HG03521 (cell line): ENCODE measurements at regions not wholly inside any gene's neighbourhood (a gene's known extent, or its start where the extent isn't known, plus 50 kb on each side); places are given as distances from the start of the nearest gene placed in this dataset.
A peak's percentile ranks its signal among the peaks of the same experiment; 100 is the strongest.
"Not testable (repeated sequence)": the region's sequence is repeated elsewhere in the genome, so short reads cannot be mapped to it uniquely, and the experiment has no call there.

Experiments
- ATAC-seq: cut with Tn5 transposase; IDR thresholded peaks from one replicate; pipeline ENCODE4 v1.9.1; 2021; ENCODE audit warnings: mild to moderate bottlenecking, moderate library complexity; ENCODE audit not compliant: unreplicated experiment

DNA sequence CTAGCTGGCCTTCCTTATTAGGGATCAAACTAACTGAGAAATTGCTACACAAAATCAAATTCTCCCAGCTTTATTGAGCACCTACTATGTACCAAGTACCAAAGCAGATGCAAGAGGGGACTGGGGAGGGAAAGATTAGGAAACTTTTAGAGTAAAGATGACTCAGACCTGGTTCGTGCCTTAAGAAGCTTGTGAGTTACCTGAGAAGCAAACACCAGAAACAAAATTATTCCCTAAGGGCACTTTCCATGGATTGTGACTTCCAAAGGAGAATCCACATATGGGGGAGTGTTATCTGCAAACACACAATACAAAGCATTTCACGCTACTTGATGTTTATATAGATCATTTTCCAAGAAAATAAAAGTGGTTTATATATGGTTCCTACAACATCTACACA, 326.9 kb upstream of the HNRNPA3 start:
- no peak for ATAC-seq

GRCh38 chr2:176891105-176891504, 321.5 kb upstream of the HNRNPA3 start:
- no peak for ATAC-seq

- ATAC-seq = no peak
Observed at GRCh38 chr2:176891857-176892256, 320.7 kb upstream of the HNRNPA3 start.

DNA sequence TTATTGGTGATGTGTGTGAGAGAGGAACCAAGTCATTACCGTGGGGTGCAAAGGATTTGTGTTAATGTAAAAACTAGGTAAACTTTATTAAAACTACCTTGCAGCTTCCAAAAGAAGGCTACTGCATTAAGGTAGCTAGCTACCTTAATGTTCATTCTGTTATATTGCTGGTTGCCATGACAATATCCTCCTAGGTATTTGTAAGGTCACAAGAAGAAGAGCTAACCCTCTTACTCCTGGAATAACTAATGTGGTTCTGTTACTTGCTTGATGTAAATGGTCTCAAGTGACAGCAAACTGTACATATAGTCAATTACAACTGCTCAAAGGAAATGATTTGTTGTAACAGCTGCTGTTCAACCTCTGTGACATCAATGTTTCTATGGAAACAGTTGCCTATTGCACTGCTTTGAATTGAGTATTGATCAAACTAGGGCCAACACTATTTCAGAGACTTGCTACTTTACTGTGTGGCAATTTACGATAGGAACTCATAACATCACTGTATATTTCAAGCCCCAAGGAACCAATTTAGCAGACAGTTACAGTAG, 319.8 kb upstream of the HNRNPA3 start:
- ATAC-seq = no peak

- no peak for ATAC-seq
Observed at GRCh38 chr2:176895158-176895557, 317.4 kb upstream of the HNRNPA3 start.

GRCh38 chr2:176902454-176902853, 310.1 kb upstream of the HNRNPA3 start:
- ATAC-seq = no peak

DNA sequence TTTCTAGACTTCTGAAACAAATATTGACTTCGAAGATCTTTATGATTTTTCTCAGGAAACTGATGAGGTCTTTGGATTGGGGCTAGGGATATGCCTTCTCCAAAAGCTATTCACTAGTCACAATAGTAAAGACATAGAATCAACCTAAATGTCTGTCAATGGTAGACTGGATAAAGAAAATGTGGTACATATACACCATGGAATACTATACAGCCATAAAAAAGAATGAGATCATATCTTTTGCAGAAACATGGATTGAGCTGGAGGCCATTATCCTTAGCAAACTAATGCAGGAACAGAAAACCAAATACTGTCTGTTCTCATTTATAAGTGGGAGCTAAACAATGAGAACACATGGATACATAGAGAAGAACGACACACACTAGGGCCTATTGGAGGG, 308.5 kb upstream of the HNRNPA3 start:
- ATAC-seq = not testable (repeated sequence)

- no peak for ATAC-seq
Observed at GRCh38 chr2:176907341-176907740, 305.3 kb upstream of the HNRNPA3 start.

GRCh38 chr2:176910828-176911227, 301.8 kb upstream of the HNRNPA3 start:
- no peak for ATAC-seq

DNA sequence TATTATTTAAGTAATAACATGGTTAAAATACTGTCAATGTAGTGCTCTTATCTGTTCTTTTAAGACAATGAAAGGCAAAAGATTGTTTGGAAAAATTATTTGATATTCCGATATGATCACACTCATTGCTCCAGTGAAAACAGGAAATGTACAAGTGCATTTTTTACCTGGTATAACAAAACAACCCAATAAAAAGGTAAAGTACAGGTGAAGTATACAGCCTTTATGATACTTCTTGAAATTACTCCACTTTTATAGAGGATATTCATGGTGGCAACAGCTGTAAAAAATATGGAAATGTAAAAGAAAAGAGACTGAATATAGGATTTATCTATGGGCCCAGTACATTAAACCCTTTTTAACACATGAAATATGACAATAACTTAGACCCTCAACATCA, 298.6 kb upstream of the HNRNPA3 start:
- ATAC-seq = no peak

GRCh38 chr2:176914371-176914770, 298.2 kb upstream of the HNRNPA3 start:
- ATAC-seq = no peak

GRCh38 chr2:176922545-176922944, 290.0 kb upstream of the HNRNPA3 start:
- ATAC-seq = not testable (repeated sequence)

- no peak for ATAC-seq
Observed at GRCh38 chr2:176923205-176923604, 289.4 kb upstream of the HNRNPA3 start.

DNA sequence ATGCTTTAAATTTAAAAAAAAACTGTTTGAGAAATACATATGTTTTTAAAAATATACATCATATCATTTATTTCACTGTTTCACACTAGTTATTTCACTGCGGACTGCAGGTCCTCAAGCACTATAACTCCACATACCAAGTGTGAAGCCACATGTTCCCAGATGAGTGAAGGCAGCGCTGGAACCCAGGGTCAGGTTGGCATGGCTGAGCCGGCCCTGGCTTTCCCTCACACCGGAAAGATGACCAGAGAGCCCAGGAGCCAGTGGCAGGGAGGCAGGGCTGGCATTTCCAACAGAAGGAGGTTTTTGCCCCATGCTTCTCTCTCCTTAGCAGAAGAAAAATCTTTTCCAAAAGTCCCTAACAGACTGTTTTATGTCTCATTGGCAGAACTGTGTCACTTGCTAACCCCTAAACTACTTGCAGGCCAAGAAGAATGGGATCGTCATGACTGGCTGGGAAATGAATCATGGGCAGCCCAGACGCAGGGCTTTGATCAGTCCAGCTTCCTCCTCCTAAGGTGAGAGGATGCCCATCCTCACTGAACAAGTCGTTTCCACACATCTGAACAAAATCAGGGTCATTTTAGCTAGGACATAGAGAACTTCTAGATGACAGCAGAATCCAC, 287.6 kb upstream of the HNRNPA3 start:
- ATAC-seq = no peak

GRCh38 chr2:176926453-176926852, 286.1 kb upstream of the HNRNPA3 start:
- no peak for ATAC-seq

- not testable (repeated sequence) for ATAC-seq
Observed at GRCh38 chr2:176929387-176929786, 283.2 kb upstream of the HNRNPA3 start.

GRCh38 chr2:176931588-176932563, 280.7 kb upstream of the HNRNPA3 start:
- ATAC-seq = peak; percentile 98

- no peak for ATAC-seq
Observed at GRCh38 chr2:176934131-176934530, 278.5 kb upstream of the HNRNPA3 start.

DNA sequence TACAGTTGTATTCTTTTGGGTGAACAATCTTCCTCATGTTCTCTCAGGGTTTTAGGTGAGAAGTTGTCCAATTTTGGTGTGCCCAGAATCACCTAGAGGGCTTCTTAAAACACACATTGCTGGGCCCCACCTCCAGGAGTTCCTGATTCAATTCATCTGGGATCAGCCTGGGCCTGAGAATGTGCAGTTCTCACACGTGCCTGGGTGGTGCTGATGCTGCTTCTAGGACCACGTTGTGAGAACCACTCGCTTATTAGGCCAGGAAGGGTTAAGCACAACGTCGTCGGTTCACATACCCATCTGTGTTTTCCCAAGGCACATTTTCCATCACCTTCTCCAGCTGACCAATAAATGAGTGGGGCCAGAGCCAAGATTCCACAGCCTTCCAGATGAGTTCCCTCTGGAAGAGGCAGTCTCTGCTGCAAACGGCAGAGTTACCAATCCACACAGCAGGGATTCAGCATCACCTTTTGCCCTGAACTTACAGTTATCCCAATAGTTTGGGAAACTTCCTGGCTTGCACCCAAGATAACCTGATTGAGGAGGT, 277.7 kb upstream of the HNRNPA3 start:
- ATAC-seq = no peak

DNA sequence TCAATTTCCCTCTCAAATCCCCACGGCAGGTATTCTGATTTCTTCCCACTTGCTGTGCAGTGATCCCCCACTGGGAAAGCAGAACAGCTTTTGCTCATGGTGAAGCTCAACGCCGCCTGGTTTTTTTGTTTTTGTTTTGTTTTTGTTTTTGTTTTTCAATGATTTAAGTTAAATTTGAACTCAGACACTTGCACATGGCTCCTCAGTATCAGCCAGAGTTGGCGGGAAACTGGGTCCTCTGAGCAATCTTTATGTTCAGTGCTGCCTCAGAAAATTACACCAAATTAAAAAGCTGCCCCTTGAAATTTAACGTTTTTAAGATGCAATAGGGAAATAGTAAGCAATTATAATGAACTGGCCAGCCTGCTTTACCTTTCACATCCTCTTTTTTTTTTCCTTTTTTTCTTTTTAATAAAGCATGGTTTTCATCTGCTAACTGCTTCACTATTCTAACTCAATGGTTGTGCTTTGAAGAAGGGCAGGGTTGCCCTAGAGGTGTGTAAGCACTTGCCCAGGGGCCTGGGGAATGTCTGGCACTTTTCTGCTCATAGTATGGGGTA, 277.0 kb upstream of the HNRNPA3 start:
- ATAC-seq = no peak

GRCh38 chr2:176936410-176936809, 276.2 kb upstream of the HNRNPA3 start:
- no peak for ATAC-seq
